LNCaP clone FGC (cell line): ENCODE measurements at regions not wholly inside any gene's neighbourhood (a gene's known extent, or its start where the extent isn't known, plus 50 kb on each side); places are given as distances from the start of the nearest gene placed in this dataset.

Experiments
- DNase-seq: peaks from one replicate; pipeline ENCODE4 v3.0.0-alpha.2; 2011; ENCODE audit warnings: low read depth
- H3K4me3 ChIP-seq: 2 replicates; pipeline ENCODE4 v1.5.1; 2011; ENCODE audit warnings: mild to moderate bottlenecking, low read depth, low read length, control low read depth
- TF ChIP-seq, protein P1 (sequence below): IDR thresholded peaks from 2 replicates; pipeline ENCODE4 v1.5.1; 2012; ENCODE audit warnings: mild to moderate bottlenecking; ENCODE audit not compliant: control insufficient read depth, insufficient read depth; ENCODE audit errors: extremely low read depth

DNA sequence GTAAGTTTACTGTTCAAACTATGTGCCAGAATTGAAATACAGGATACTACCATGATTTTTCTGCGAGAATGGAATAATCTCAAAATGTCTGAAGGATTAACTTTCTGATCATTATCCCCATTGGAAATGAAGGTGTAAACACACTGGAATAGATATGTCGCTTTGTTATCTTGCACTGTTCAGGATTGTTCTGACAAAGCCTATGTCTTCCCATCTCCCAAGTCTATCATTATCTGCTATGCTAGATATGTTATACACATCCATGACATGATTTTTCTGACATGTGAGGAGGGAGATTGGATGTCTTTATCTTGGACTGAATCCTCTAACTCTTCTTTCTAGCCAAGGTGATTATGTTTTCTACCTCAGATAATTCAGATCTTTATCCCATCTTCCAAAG is 1239.3 kb upstream of the ADGRL4 start:
- H3K4me3 ChIP-seq, result no peak overlapping the region
- TF ChIP-seq, protein P1, sequence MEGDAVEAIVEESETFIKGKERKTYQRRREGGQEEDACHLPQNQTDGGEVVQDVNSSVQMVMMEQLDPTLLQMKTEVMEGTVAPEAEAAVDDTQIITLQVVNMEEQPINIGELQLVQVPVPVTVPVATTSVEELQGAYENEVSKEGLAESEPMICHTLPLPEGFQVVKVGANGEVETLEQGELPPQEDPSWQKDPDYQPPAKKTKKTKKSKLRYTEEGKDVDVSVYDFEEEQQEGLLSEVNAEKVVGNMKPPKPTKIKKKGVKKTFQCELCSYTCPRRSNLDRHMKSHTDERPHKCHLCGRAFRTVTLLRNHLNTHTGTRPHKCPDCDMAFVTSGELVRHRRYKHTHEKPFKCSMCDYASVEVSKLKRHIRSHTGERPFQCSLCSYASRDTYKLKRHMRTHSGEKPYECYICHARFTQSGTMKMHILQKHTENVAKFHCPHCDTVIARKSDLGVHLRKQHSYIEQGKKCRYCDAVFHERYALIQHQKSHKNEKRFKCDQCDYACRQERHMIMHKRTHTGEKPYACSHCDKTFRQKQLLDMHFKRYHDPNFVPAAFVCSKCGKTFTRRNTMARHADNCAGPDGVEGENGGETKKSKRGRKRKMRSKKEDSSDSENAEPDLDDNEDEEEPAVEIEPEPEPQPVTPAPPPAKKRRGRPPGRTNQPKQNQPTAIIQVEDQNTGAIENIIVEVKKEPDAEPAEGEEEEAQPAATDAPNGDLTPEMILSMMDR, result no peak

DNA sequence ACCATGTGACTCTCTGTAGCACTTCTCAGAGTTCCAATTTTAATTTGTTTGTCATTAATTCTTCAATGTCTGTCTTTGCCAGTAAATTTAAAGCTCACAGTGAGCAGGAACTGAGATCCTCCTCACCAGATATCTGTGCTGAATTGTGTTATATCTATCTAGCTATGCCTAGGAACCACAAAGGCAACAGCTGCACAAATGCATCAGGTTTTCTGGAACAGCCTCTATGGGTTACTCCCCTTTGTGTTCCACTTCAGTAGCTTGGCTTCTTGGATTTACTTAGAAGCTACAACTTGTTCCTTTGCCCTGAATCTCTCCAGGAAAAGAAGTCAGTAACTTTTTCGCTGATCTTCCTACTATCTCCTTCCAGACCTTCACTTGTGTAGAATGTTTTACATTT is 1237.8 kb upstream of the ADGRL4 start:
- DNase-seq, result no peak
- TF ChIP-seq, protein P1, result no peak
- no peak overlapping the region for H3K4me3 ChIP-seq

More for the DNA sequence above, 1239.3 kb upstream of the ADGRL4 start:
- DNase-seq, result no peak

DNA sequence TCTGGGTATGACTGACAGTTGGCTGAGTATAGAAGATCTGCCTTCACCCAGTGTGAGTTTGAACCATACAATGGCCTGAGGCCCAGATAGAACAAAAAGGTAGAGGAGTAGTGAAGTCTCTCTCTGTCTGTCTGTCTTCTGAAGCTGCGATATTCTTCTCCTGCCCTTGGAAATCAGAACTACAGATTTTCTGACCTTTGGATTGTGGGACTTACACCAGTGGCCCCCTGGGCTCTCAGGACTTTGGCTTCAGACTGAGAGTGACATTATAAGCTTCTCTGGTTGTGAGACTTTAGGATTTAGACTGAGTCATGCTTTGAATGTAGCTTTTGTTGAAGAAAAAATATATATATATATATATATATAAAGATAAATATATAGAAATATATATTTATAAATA is 1235.0 kb upstream of the ADGRL4 start:
- no peak for DNase-seq
- no peak overlapping the region for H3K4me3 ChIP-seq
- TF ChIP-seq, protein P1, result no peak

DNA sequence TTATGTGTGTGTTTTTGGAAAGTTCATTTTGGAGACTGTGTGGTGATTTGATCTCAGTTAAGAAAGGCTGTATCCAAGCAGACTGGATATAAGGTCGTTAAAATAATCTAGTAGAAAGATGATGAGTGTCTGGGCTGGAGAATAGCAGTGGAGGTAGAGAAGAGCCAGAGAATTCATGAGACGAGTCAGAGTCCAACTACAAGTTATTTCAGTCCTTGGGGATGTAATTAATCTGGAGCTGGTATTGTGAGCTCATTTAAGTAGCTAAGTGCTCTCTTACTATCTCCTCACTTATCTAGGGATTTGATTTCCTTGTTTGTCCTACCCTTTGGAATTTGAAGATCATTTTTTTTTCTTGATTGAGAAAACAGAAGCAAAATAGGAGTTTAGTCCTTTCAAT is 1219.0 kb upstream of the ADGRL4 start:
- TF ChIP-seq, protein P1, result no peak
- no peak for DNase-seq
- no peak overlapping the region for H3K4me3 ChIP-seq

DNA sequence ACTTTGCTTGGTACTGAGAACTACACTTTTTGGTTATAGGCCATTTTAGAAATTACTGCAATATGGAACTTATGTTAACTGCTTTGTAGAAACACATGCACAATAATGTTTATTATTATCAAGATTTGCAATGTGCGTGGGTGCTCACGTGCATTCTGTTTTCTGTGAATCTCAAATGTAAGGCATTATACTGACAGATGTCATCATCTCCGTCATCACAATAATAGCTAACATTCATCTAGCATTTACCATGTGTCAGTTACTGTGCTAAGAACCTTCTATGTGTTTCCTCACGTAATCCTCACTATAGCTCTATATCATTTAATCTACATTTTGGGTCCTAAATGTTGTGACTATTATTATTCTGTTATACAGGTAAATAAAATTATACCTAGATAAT is 1214.8 kb upstream of the ADGRL4 start:
- no peak for DNase-seq
- TF ChIP-seq, protein P1, result no peak
- H3K4me3 ChIP-seq, result no peak overlapping the region

DNA sequence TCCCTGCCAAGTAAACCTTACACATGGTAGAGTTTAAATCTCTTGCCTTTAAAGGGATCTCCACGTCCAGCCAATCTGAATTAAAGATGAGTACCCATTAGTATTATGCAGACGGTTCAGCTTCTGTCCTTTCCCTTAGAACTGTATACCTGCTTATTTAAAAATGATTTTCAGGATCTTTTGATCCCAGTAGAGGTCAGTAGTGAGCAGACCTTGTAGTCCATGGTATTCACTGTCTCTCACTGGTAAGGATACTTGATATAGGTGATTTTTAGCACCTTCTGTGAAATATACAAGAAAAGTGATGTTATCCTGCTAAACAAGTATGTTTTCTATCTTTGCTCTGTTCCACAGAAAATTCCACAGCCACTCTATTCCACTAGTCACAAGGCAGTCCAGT is 1211.6 kb upstream of the ADGRL4 start:
- peak; percentile 42 for DNase-seq
- TF ChIP-seq, protein P1, result peak; percentile 60
- no peak overlapping the region for H3K4me3 ChIP-seq

DNA sequence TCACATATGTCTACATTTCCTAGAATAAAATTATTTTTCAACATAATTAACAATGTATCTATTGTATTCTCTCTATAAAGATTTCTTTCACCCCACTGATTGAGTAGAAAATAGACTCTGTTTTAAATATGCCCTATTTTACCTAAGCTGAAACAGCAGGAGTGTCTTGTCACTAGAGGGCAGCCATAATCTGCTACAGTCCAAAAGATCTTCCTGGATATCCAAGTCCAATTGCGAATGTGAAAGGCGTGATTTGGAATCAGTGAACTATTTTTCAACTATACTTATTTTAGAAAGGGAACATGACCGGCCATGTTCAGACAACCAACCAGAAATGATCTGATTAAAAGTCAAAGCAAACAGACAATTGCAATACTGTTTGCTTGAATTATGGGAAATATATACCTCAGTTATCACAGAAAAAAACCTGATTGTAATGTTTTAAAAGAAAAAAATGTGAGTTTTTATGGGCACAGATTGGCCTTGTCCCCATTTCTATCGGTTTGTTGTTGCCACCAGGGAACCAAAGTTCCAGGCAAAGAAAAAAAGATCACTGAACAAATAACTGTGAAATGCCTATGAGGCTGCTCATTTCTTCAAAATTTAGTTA is 1211.0 kb upstream of the ADGRL4 start:
- peak; percentile 62 for DNase-seq
- TF ChIP-seq, protein P1, result peak; percentile 90
- no peak overlapping the region for H3K4me3 ChIP-seq
